ENCODE measurements at regions not wholly inside any gene's neighbourhood (a gene's known extent, or its start where the extent isn't known, plus 50 kb on each side); places are given as distances from the start of the nearest gene placed in this dataset.

DNA sequence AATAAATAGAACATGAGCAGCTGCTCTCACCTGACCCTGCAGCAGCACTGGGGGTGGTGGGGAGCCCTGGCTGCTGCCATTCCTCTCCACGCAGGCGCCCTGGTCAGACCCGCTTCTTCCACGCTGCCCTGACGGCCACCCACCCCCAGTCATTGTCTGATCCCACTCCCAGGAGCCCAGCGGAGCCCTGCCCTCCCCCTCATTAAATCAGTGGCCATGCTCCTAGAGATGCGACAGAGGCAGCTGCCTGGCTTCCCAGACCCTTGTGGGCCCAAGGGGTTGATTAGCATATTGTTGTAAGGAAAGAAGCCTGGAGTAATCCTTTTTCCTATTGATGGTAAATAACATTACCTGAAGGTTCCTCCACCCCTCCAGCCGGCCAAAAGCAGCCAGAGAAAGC, 301.5 kb downstream of the RRAGC start:
- Histone ChIP-seq H3K4me3 (replicated peaks; ENCODE audit: low read depth, low read length) (no peak overlapping the region), H3K27me3 (replicated peaks; ENCODE audit: control insufficient read depth, insufficient read depth, low read length) (no peaks in the 10 kb centered on the region), H3K36me3 (ENCODE audit: control insufficient read depth, insufficient read depth, low read length) (no peaks in the 10 kb centered on the region)
- no peak for DNase-seq (ENCODE audit: extremely low read depth, insufficient read length)
- no peak for TF ChIP-seq CTCF (IDR thresholded peaks at IDR 0.05; ENCODE audit: insufficient read depth, low read length, poor library complexity, severe bottlenecking)

- no peak for TF ChIP-seq CTCF (IDR thresholded peaks at IDR 0.05; ENCODE audit: insufficient read depth, low read length, poor library complexity, severe bottlenecking)
- no peak for DNase-seq (ENCODE audit: extremely low read depth, insufficient read length)
- Histone ChIP-seq H3K27me3 (replicated peaks; ENCODE audit: control insufficient read depth, insufficient read depth, low read length) (no peaks in the 10 kb centered on the region), H3K4me3 (replicated peaks; ENCODE audit: low read depth, low read length) (no peak overlapping the region), H3K36me3 (ENCODE audit: control insufficient read depth, insufficient read depth, low read length) (no peaks in the 10 kb centered on the region)
These were observed 304.0 kb downstream of the RRAGC start for GRCh38 chr1:38555594-38555993.

DNA sequence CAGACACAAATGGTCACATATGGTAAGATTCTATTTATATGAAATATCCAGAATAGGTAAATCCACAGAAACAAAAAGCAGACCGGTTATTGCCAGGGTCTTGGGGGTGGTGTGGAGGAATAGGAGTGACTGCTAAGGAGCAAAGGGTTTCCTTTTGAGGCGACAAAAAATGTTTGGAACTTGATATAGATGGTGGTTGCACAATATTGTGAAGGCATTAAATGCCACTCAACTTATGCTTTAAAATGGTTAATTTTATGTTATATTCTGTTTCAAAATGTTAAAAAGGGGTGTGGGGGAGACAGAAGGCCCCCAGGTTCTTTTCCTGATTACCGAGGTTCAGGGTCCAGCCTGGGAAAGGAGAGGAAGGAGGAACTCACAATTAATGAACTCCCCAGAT, 304.4 kb downstream of the RRAGC start:
- H3K27me3 ChIP-seq (replicated peaks; ENCODE audit: control insufficient read depth, insufficient read depth, low read length) = no peaks in the 10 kb centered on the region
- no peak for DNase-seq (ENCODE audit: extremely low read depth, insufficient read length)
- no peak for TF ChIP-seq CTCF (IDR thresholded peaks at IDR 0.05; ENCODE audit: insufficient read depth, low read length, poor library complexity, severe bottlenecking)
- H3K36me3 ChIP-seq (ENCODE audit: control insufficient read depth, insufficient read depth, low read length) = no peaks in the 10 kb centered on the region
- no peak overlapping the region for H3K4me3 ChIP-seq (replicated peaks; ENCODE audit: low read depth, low read length)

DNA sequence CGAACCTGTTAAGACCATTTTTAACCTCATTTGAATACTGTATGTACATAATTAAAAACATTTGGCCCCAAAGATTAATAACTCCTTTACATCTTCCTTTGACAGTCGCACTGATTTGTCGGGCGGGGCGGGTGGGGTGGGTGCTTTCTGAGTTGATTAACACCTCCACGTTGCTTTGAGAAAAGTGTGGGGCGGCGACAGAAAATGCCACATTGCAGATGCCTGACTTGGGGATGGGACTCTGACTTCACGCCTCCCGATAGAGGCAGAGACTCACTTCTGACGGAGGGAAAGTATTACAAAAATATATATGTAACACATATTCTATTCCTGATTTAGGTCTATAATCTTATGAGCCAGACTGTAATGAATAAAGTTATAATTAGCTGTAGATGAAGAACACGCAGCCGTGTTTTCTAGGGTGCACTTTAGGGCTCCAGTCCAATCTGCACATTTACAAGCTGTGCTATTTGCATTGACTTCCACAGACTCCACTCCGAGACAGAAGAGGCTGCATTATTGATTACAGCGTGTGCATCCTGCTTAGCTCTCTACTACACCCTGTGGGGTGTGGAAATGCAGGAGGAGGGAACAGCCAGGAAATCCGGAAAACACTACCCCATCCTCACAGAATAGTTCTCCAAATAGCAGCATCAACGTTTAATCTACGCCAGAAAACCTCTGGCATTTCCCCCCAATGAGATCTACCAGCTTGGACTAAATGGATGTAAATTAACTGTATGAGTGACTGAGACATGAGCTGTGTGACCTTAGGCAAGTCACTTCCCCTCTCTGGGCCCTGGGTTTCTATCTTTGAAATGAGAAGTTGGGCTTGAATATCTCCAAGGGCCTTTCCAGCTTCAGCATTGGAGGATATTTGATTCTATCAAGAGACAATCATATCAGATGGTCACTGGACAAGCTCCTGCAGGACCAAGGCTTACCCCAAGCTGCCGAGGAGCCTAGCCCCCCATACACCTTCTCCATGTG, 308.0 kb downstream of the RRAGC start:
- H3K27me3 ChIP-seq (replicated peaks; ENCODE audit: control insufficient read depth, insufficient read depth, low read length) = no peaks in the 10 kb centered on the region
- no peak for TF ChIP-seq CTCF (IDR thresholded peaks at IDR 0.05; ENCODE audit: insufficient read depth, low read length, poor library complexity, severe bottlenecking)
- no peaks in the 10 kb centered on the region for H3K36me3 ChIP-seq (ENCODE audit: control insufficient read depth, insufficient read depth, low read length)
- no peak overlapping the region for H3K4me3 ChIP-seq (replicated peaks; ENCODE audit: low read depth, low read length)
- DNase-seq (ENCODE audit: extremely low read depth, insufficient read length) = no peak

- Histone ChIP-seq H3K4me3 (replicated peaks; ENCODE audit: low read depth, low read length) (no peak overlapping the region), H3K27me3 (replicated peaks; ENCODE audit: control insufficient read depth, insufficient read depth, low read length) (no peaks in the 10 kb centered on the region), H3K36me3 (ENCODE audit: control insufficient read depth, insufficient read depth, low read length) (no peaks in the 10 kb centered on the region)
- no peak for DNase-seq (ENCODE audit: extremely low read depth, insufficient read length)
- TF ChIP-seq CTCF (IDR thresholded peaks at IDR 0.05; ENCODE audit: insufficient read depth, low read length, poor library complexity, severe bottlenecking) = no peak
These were observed 310.4 kb downstream of the RRAGC start for GRCh38 chr1:38549191-38549590.

Data from GM06990 (cell line).